WTC11 (cell line): ENCODE measurements at regions not wholly inside any gene's neighbourhood (a gene's known extent, or its start where the extent isn't known, plus 50 kb on each side); places are given as distances from the start of the nearest gene placed in this dataset.

Source experiments
- ATAC-seq: fragments of 200-7000 bp; cut with Tn5 transposase; 2 replicates; pipeline ENCODE4 v1.10.0; 2021; ENCODE audit warnings: mild to moderate bottlenecking, moderate library complexity
- CTCF ChIA-PET: fragments of 300-600 bp; sonication (Branson Sonifier 250); formaldehyde crosslinking; loops from one replicate; lab custom pipeline; 2021; ENCODE audit warnings: antibody characterized with exemption; lab: Charles Lee
- POLR2A ChIA-PET: fragments of 350-600 bp; sonication (Branson Sonifier 250); formaldehyde crosslinking; loops from one replicate; lab custom pipeline; 2021; ENCODE audit warnings: antibody characterized with exemption; lab: Charles Lee
- DNase-seq: peaks from one replicate; pipeline ENCODE4 v3.0.0; 2021; ENCODE audit warnings: low spot score
- H3K27ac Mint-ChIP-seq: 2 replicates; pipeline ENCODE4 v1.8.0; 2021; ENCODE audit warnings: mixed read lengths
- H3K27me3 Mint-ChIP-seq: 2 replicates; pipeline ENCODE4 v1.8.0; 2021; ENCODE audit warnings: low read depth, mild to moderate bottlenecking, moderate library complexity, mixed read lengths
- H3K36me3 Mint-ChIP-seq: 2 replicates; pipeline ENCODE4 v1.8.0; 2021; ENCODE audit warnings: mixed read lengths
- H3K4me1 Mint-ChIP-seq: 2 replicates; pipeline ENCODE4 v1.8.0; 2022; ENCODE audit warnings: mixed read lengths
- H3K4me3 Mint-ChIP-seq: 2 replicates; pipeline ENCODE4 v1.8.0; 2021; ENCODE audit warnings: mild to moderate bottlenecking, moderate library complexity, mixed read lengths
- H3K9me3 Mint-ChIP-seq: 2 replicates; pipeline ENCODE4 v1.8.0; 2021; ENCODE audit warnings: mixed read lengths
- AFF4 ChIP-seq: sonication (generic); formaldehyde crosslinking; IDR thresholded peaks from 2 replicates; pipeline ENCODE4 v1.8.1; 2023; ENCODE audit warnings: mild to moderate bottlenecking, missing genetic modification reagents, borderline replicate concordance
- ATF3 ChIP-seq: sonication (generic); formaldehyde crosslinking; conservative IDR thresholded peaks from 2 replicates; pipeline ENCODE4 v1.8.1; 2022; ENCODE audit warnings: mild to moderate bottlenecking, missing genetic modification reagents
- CBFB ChIP-seq: sonication (generic); formaldehyde crosslinking; IDR thresholded peaks from 2 replicates; pipeline ENCODE4 v1.8.1; 2022; ENCODE audit warnings: mild to moderate bottlenecking, low read depth, missing genetic modification reagents
- CDX4 ChIP-seq: fragments of 250-450 bp; sonication (Bioruptor Pico); IDR thresholded peaks from 2 replicates; pipeline ENCODE4 v1.9.0; 2021; ENCODE audit warnings: moderate library complexity, mild to moderate bottlenecking, inconsistent platforms, borderline replicate concordance
- E2F5 ChIP-seq: sonication (generic); formaldehyde crosslinking; IDR thresholded peaks from 2 replicates; pipeline ENCODE4 v1.8.1; 2022; ENCODE audit warnings: mild to moderate bottlenecking, moderate library complexity, missing genetic modification reagents
- HMGA2 ChIP-seq: fragments of 250-450 bp; sonication (Bioruptor Pico); IDR thresholded peaks from 2 replicates; pipeline ENCODE4 v1.4.0; 2021; ENCODE audit warnings: mild to moderate bottlenecking, moderate library complexity
- JUN ChIP-seq: sonication (generic); formaldehyde crosslinking; IDR thresholded peaks from 2 replicates; pipeline ENCODE4 v1.8.0; 2023; ENCODE audit warnings: mild to moderate bottlenecking, missing genetic modification reagents
- NR1H2 ChIP-seq: sonication (generic); formaldehyde crosslinking; IDR thresholded peaks from 2 replicates; pipeline ENCODE4 v1.9.0; 2021; ENCODE audit warnings: mild to moderate bottlenecking, moderate library complexity, missing genetic modification reagents
- RELA ChIP-seq: sonication (generic); formaldehyde crosslinking; IDR thresholded peaks from 2 replicates; pipeline ENCODE4 v1.8.1; 2022; ENCODE audit warnings: missing genetic modification reagents, mild to moderate bottlenecking, borderline replicate concordance
- SMAD3 ChIP-seq: sonication (generic); formaldehyde crosslinking; IDR thresholded peaks from 2 replicates; pipeline ENCODE4 v1.8.0; 2022; ENCODE audit warnings: missing genetic modification reagents, mild to moderate bottlenecking, borderline replicate concordance
- SMAD4 ChIP-seq: sonication (generic); formaldehyde crosslinking; IDR thresholded peaks from 2 replicates; pipeline ENCODE4 v1.8.0; 2022; ENCODE audit warnings: mild to moderate bottlenecking, missing genetic modification reagents
- STAT6 ChIP-seq: sonication (generic); formaldehyde crosslinking; conservative IDR thresholded peaks from 2 replicates; pipeline ENCODE4 v1.8.1; 2023; ENCODE audit warnings: mild to moderate bottlenecking, low read depth, missing genetic modification reagents, moderate library complexity
- ZBTB43 ChIP-seq: sonication (generic); formaldehyde crosslinking; IDR thresholded peaks from 2 replicates; pipeline ENCODE4 v1.8.1; 2023; ENCODE audit warnings: mild to moderate bottlenecking, missing genetic modification reagents
- ZSCAN18 ChIP-seq: fragments of 250-450 bp; sonication (Bioruptor Pico); IDR thresholded peaks from 2 replicates; pipeline ENCODE4 v2.1.2; 2022; ENCODE audit warnings: mild to moderate bottlenecking, moderate library complexity

GRCh38 chr11:39630365-39630764 lies 1829.1 kb downstream of the LRRC4C start (continued):
- TF ChIP-seq AFF4 (no peak), ATF3 (CRISPR knock-in tag) (no peak), CBFB (CRISPR knock-in tag) (no peak), ZSCAN18 (CRISPR knock-in tag) (no peak), CDX4 (CRISPR knock-in tag) (no peak), JUN (CRISPR knock-in tag) (no peak), SMAD4 (CRISPR knock-in tag) (no peak)

GRCh38 chr11:39628311-39628710 lies 1831.1 kb downstream of the LRRC4C start:
- no peak for ATAC-seq
- ChIA-PET CTCF (no interaction called here), POLR2A (no interaction called here)
- H3K27me3 Mint-ChIP-seq = no peaks in the 10 kb centered on the region
- H3K9me3 Mint-ChIP-seq = peaks cover 58% of the 10 kb centered on the region
- H3K4me3 Mint-ChIP-seq = no peak overlapping the region
- DNase-seq = no peak
- no peak overlapping the region for H3K27ac Mint-ChIP-seq
- no peak for TF ChIP-seq SMAD3
- TF ChIP-seq NR1H2 = no peak
- TF ChIP-seq STAT6 (CRISPR knock-in tag) = no peak
- no peak for TF ChIP-seq E2F5 (CRISPR knock-in tag)
- TF ChIP-seq ZBTB43 (CRISPR knock-in tag) = no peak
- TF ChIP-seq HMGA2 (CRISPR knock-in tag) = no peak
- no peak for TF ChIP-seq RELA (CRISPR knock-in tag)
- H3K4me1 Mint-ChIP-seq = no peaks in the 10 kb centered on the region
- H3K36me3 Mint-ChIP-seq = peaks cover 27% of the 10 kb centered on the region
